Psoas muscle (tissue), 7 donors: ENCODE measurements at regions not wholly inside any gene's neighbourhood (a gene's known extent, or its start where the extent isn't known, plus 50 kb on each side); places are given as distances from the start of the nearest gene placed in this dataset.

Source experiments
- ATAC-seq, 4 donors: fragments of 200-7000 bp; cut with Tn5 transposase; one replicate each; pipeline ENCODE4 v1.9.1; 2020; ENCODE audit warnings: moderate library complexity in 3 of 4, mild to moderate bottlenecking in 2 of 4
- DNase-seq, 2 donors: peaks; one replicate each; pipeline ENCODE4 v3.0.0-alpha.2; 2020
- H3K27ac ChIP-seq: fragments of 200-600 bp; one replicate; pipeline ENCODE4 v1.8.0; 2022
- H3K27me3 ChIP-seq, 3 donors: fragments of 200-600 bp in 1 of 3; one replicate each; pipeline versions ENCODE4 v1.6.1 to v1.8.0; 2013 to 2022; ENCODE audit warnings: low read length in 2 of 3, mild to moderate bottlenecking in 2 of 3, moderate library complexity in 1 of 3; ENCODE audit not compliant: insufficient read depth in 3 of 3
- H3K36me3 ChIP-seq, 2 donors: fragments of 200-600 bp in 1 of 2; one replicate each; pipeline versions ENCODE4 v1.6.1 to v1.8.0; 2013 to 2022; ENCODE audit warnings: low read depth in 1 of 2, mild to moderate bottlenecking in 1 of 2, moderate library complexity in 1 of 2; ENCODE audit not compliant: insufficient read depth in 1 of 2
- H3K4me1 ChIP-seq: fragments of 200-600 bp; one replicate; pipeline ENCODE4 v1.8.0; 2022
- H3K4me3 ChIP-seq: fragments of 200-600 bp; one replicate; pipeline ENCODE4 v1.8.0; 2022; ENCODE audit warnings: mild to moderate bottlenecking
- H3K9me3 ChIP-seq: fragments of 200-600 bp; one replicate; pipeline ENCODE4 v1.8.0; 2022
- WGBS, 3 donors: extraction: QIAGEN DNeasy Blood & Tissue Kit; methylation state at CpG; one replicate each; pipeline versions ENCODE4 v1.1.6 to v1.1.7; 2013; 5-methylcytosine and 5-hydroxymethylcytosine counted together
- intact Hi-C, 2 donors: fragments of 100-400 bp; cut with DNase I; formaldehyde crosslinking; loops; one replicate each; pipeline versions ENCODE4 v1.11.0 to v1.14.2; 2022
- TF ChIP-seq, protein P1 (sequence below): fragments of 200-600 bp; IDR thresholded peaks from one replicate; pipeline ENCODE4 v1.8.0; 2022; ENCODE audit warnings: antibody characterized with exemption
- donor health status: healthy with polysubstance abuse.
- donor health status: DM: no; HTN: no; CAD: no; lungs with moderate emphysema.
- donor health status: Bipolar disorder and iron deficiency.
- donor health status: healthy.
- donor health status: DM: yes; HTN: yes; CAD: no.
- donor health status: DM: no; HTN: no; CAD: no.
- donor health status: DM: yes; HTN: yes; CAD: no.

DNA sequence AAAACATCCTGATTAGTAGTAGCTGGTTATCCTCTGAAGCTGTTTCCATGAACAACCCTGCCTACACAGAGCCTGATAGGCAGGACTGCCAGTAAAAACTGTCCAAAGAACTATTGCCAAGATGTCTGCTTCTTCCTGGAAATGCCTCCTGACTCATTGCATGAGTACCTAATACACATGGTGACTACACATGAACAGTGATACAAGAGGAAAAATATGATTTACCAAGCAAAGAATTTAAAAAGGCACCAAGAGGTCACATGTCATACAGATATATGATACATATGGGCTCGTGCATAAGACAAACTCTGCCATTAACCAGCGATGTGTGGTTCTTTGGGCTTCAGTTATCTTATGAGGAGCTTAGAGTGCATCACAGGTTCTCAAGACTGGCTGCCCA lies 552.3 kb downstream of the SLC16A7 start:
- no peak for DNase-seq
- TF ChIP-seq, protein P1, sequence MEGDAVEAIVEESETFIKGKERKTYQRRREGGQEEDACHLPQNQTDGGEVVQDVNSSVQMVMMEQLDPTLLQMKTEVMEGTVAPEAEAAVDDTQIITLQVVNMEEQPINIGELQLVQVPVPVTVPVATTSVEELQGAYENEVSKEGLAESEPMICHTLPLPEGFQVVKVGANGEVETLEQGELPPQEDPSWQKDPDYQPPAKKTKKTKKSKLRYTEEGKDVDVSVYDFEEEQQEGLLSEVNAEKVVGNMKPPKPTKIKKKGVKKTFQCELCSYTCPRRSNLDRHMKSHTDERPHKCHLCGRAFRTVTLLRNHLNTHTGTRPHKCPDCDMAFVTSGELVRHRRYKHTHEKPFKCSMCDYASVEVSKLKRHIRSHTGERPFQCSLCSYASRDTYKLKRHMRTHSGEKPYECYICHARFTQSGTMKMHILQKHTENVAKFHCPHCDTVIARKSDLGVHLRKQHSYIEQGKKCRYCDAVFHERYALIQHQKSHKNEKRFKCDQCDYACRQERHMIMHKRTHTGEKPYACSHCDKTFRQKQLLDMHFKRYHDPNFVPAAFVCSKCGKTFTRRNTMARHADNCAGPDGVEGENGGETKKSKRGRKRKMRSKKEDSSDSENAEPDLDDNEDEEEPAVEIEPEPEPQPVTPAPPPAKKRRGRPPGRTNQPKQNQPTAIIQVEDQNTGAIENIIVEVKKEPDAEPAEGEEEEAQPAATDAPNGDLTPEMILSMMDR = no peak
- Histone ChIP-seq H3K27me3 (no peaks in the 10 kb centered on the region), H3K4me3 (no peak overlapping the region), H3K36me3 (no peaks in the 10 kb centered on the region), H3K4me1 (no peaks in the 10 kb centered on the region), H3K9me3 (no peaks in the 10 kb centered on the region), H3K27ac (no peak overlapping the region)
- intact Hi-C loops = no loop called here
- WGBS, 3 donors = 64 to 70% (median 67%) methylated on average over 2 of the region's 2 CpGs
- no peak for ATAC-seq

DNA sequence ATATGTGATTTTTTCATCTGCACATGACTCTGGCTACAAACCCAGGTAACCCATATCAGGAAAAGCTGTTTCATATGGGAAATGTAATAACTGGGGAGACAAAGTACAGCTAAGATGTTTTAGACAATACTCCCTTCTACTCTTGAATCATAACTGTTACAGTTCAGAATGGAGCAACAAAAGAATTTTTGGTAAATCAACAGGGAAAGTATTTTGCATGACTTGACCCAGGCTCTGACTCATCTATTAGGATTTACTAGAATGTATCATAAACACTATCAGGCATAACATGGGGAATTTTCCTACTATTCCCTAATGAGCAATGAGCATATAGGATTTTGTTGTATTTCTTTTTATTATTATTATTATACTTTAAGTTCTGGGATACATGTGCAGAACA lies 553.0 kb downstream of the SLC16A7 start:
- ATAC-seq (no peak), DNase-seq (peak in 1 of 2 donors; percentile 1)
- no peaks in the 10 kb centered on the region for H3K27me3 ChIP-seq
- intact Hi-C loops = no loop called here
- no peaks in the 10 kb centered on the region for H3K9me3 ChIP-seq
- H3K27ac ChIP-seq = no peak overlapping the region
- TF ChIP-seq, protein P1 = no peak
- H3K4me1 ChIP-seq = no peaks in the 10 kb centered on the region
- H3K4me3 ChIP-seq = no peak overlapping the region
- H3K36me3 ChIP-seq = no peaks in the 10 kb centered on the region

DNA sequence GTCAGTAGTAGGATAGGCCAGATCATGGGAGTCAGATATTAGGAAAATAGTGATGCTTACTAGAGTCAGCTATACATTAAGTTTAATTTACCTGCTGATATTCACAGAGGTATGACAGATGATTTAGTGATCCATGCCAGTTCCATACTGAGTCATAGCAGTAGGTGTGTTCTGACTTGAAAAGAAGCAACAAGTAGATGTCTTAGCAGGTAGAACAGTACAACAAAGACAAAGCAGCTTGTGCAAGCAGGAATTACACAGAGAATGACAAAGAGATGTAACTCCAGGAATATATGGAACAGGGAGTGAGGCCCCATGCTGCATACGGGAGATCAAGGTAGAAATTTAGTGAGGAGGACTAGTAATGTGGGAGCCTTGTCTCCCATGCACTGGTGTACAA lies 556.9 kb downstream of the SLC16A7 start:
- Histone ChIP-seq H3K27me3 (no peaks in the 10 kb centered on the region), H3K4me3 (no peak overlapping the region), H3K27ac (no peak overlapping the region), H3K36me3 (no peaks in the 10 kb centered on the region), H3K9me3 (no peaks in the 10 kb centered on the region), H3K4me1 (no peaks in the 10 kb centered on the region)
- 73 to 96% (median 93%) methylated on average over 1 of the region's 1 CpG for WGBS, 3 donors
- intact Hi-C loops = no loop called here
- DNase-seq = no peak
- TF ChIP-seq, protein P1 = no peak
- ATAC-seq = no peak

- 91 to 92% (median 91%) methylated on average over 1 of the region's 1 CpG for WGBS, 3 donors
These were observed 563.9 kb downstream of the SLC16A7 start for GRCh38 chr12:60159761-60160160.

More at GRCh38 chr12:60159761-60160160, 563.9 kb downstream of the SLC16A7 start:
- Histone ChIP-seq H3K27me3 (no peaks in the 10 kb centered on the region), H3K9me3 (no peaks in the 10 kb centered on the region), H3K4me3 (no peak overlapping the region), H3K4me1 (no peaks in the 10 kb centered on the region), H3K27ac (no peak overlapping the region), H3K36me3 (no peaks in the 10 kb centered on the region)
- intact Hi-C loops = loop anchor here in 1 of 2 donors (5.0 kb wide), 1 partner anchor 47 kb away; no protein-coding TSS in a partner anchor
- TF ChIP-seq, protein P1 = no peak
- no peak for DNase-seq
- ATAC-seq = no peak
